Endothelial cell of umbilical vein (primary cell): ENCODE measurements at regions not wholly inside any gene's neighbourhood (a gene's known extent, or its start where the extent isn't known, plus 50 kb on each side); places are given as distances from the start of the nearest gene placed in this dataset.
"Not testable (repeated sequence)": the region's sequence is repeated elsewhere in the genome, so short reads cannot be mapped to it uniquely, and the experiment has no call there.

Source experiments
- BruUV-seq: library from RNA; stranded (reverse); fragments of 400-500 nt; replicated peaks from 2 replicates; lab custom pipeline; 2021; lab: Mats Ljungman, UMichigan
- CTCF ChIA-PET: fragments of 300-600, 350-600 bp; sonication (Branson Sonifier 250); formaldehyde crosslinking; loops from one replicate; lab custom pipeline; 2021; ENCODE audit warnings: antibody characterized with exemption, inconsistent platforms; lab: Charles Lee
- POLR2A ChIA-PET: fragments of 300-600, 350-600 bp; sonication (Branson Sonifier 250); formaldehyde crosslinking; loops from one replicate; lab custom pipeline; 2021; ENCODE audit warnings: antibody characterized with exemption, inconsistent platforms; lab: Charles Lee
- DNase-seq: peaks from one replicate; pipeline ENCODE4 v3.0.0-alpha.2; 2011; ENCODE audit warnings: low read depth, low spot score
- FAIRE-seq: peaks from 2 replicates; lab custom pipeline; 2011; peaks lifted over from hg19 to GRCh38; lab: Jason Lieb, UNC
- H2AFZ ChIP-seq: 2 replicates; pipeline ENCODE4 v1.6.0; 2012; ENCODE audit warnings: low read depth, low read length, control low read depth, inconsistent platforms
- H3K27ac ChIP-seq: 2 replicates; pipeline ENCODE4 v1.5.1; 2011; ENCODE audit warnings: low read depth, mild to moderate bottlenecking, control low read depth, low read length, moderate library complexity; ENCODE audit not compliant: insufficient read depth
- H3K27me3 ChIP-seq, 2 experiments: 2 replicates each; pipeline versions ENCODE4 v1.6.0 to v1.6.1; 2011; ENCODE audit warnings: low read length in 2 of 2, mixed read lengths in 1 of 2; ENCODE audit not compliant: control insufficient read depth in 2 of 2, insufficient read depth in 2 of 2
- H3K36me3 ChIP-seq, 2 experiments: 2 replicates in 1 of 2; 3 replicates in 1 of 2; pipeline ENCODE4 v1.5.1; 2011; ENCODE audit warnings: low read length in 2 of 2, mild to moderate bottlenecking in 1 of 2, moderate library complexity in 1 of 2; ENCODE audit not compliant: control insufficient read depth in 2 of 2, insufficient read depth in 2 of 2; ENCODE audit errors: extremely low read depth in 1 of 2
- H3K4me1 ChIP-seq: 3 replicates; pipeline ENCODE4 v1.5.1; 2011; ENCODE audit warnings: mild to moderate bottlenecking, low read length; ENCODE audit not compliant: control insufficient read depth, insufficient read depth; ENCODE audit errors: extremely low read depth
- H3K4me2 ChIP-seq: 2 replicates; pipeline ENCODE4 v1.6.1; 2011; ENCODE audit warnings: low read length, control low read depth, mixed read lengths; ENCODE audit not compliant: insufficient read depth
- H3K4me3 ChIP-seq, 3 experiments: fragments of 200-600 bp in 1 of 3; sonication (generic), shearing (Covaris generic) in 1 of 3; replicated peaks in 1 of 3; 2 replicates each; pipeline ENCODE4 v1.5.1; 2011 to 2016; ENCODE audit warnings: control low read depth in 3 of 3, low read length in 3 of 3, mild to moderate bottlenecking in 2 of 3, inconsistent platforms in 1 of 3, low read depth in 1 of 3, moderate library complexity in 1 of 3; ENCODE audit not compliant: insufficient read depth in 1 of 3
- H3K79me2 ChIP-seq: 2 replicates; pipeline ENCODE4 v1.6.0; 2012; ENCODE audit warnings: low read length, inconsistent platforms; ENCODE audit not compliant: control insufficient read depth, insufficient read depth
- H3K9ac ChIP-seq: replicated peaks from 2 replicates; pipeline ENCODE3; 2011; ENCODE audit warnings: low read length, control low read depth; ENCODE audit not compliant: insufficient read depth; ENCODE audit errors: extremely low read depth
- H3K9me1 ChIP-seq: replicated peaks from 3 replicates; pipeline ENCODE4 v1.6.0; 2011; ENCODE audit warnings: mild to moderate bottlenecking, low read length; ENCODE audit not compliant: control insufficient read depth, insufficient read depth; ENCODE audit errors: extremely low read depth
- H3K9me3 ChIP-seq: replicated peaks from 2 replicates; pipeline ENCODE4 v1.5.1; 2012; ENCODE audit warnings: low read length, inconsistent platforms; ENCODE audit not compliant: control insufficient read depth, insufficient read depth
- H4K20me1 ChIP-seq: replicated peaks from 2 replicates; pipeline ENCODE3; 2011; ENCODE audit warnings: mild to moderate bottlenecking, low read length; ENCODE audit not compliant: control insufficient read depth, insufficient read depth; ENCODE audit errors: extremely low read depth
- EZH2 ChIP-seq: IDR thresholded peaks from 2 replicates; pipeline ENCODE4 v1.6.1; 2012; ENCODE audit warnings: borderline replicate concordance, low read depth, mild to moderate bottlenecking, moderate library complexity, low read length, inconsistent platforms; ENCODE audit not compliant: severe bottlenecking
- FOS ChIP-seq: IDR thresholded peaks from 2 replicates; pipeline ENCODE4 v1.6.1; 2011; ENCODE audit warnings: mild to moderate bottlenecking, low read length, moderate library complexity, borderline replicate concordance; ENCODE audit not compliant: insufficient read depth
- GATA2 ChIP-seq: IDR thresholded peaks from 2 replicates; pipeline ENCODE4 v1.7.0; 2011; ENCODE audit warnings: low read depth, mild to moderate bottlenecking, moderate library complexity, mixed read lengths, low read length; ENCODE audit not compliant: insufficient read length, insufficient read depth
- JUN ChIP-seq: IDR thresholded peaks from 2 replicates; pipeline ENCODE4 v1.6.1; 2011; ENCODE audit warnings: borderline replicate concordance, low read depth; ENCODE audit not compliant: insufficient read length, insufficient read depth
- MAX ChIP-seq: IDR thresholded peaks from 2 replicates; pipeline ENCODE4 v1.6.1; 2011; ENCODE audit not compliant: insufficient read depth, insufficient read length
- MYC ChIP-seq: IDR thresholded peaks from one replicate; pipeline ENCODE4 v1.6.1; 2011; ENCODE audit warnings: mild to moderate bottlenecking, low read depth, low read length
- POLR2A ChIP-seq: IDR thresholded peaks from 2 replicates; pipeline ENCODE4 v1.6.1; 2012; ENCODE audit warnings: low read depth, mild to moderate bottlenecking, control low read depth, low read length
- POLR2AphosphoS5 ChIP-seq: IDR thresholded peaks from 2 replicates; pipeline ENCODE4 v1.6.1; 2012; ENCODE audit warnings: low read depth, mild to moderate bottlenecking, control low read depth, low read length, moderate library complexity; ENCODE audit not compliant: insufficient read depth
- dilution Hi-C: fragments of 300-500 bp; cut with MboI; formaldehyde crosslinking; loops from one replicate; pipeline ENCODE4 v1.15.0; 2019; ENCODE audit warnings: low sequenced_read_pairs; ENCODE audit not compliant: extremely low pct_ligation_motif_present
- intact Hi-C: fragments of 100-400 bp; cut with micrococcal nuclease; formaldehyde crosslinking; loops from one replicate; pipeline ENCODE4 v1.10.0; 2022
- TF ChIP-seq, protein P1 (sequence below), 2 donors: IDR thresholded peaks; 1 replicate in 1 of 2; 2 replicates in 1 of 2; pipeline ENCODE4 v1.5.1; 2011; ENCODE audit warnings: low read length in 2 of 2, mild to moderate bottlenecking in 2 of 2, moderate library complexity in 2 of 2, control low read depth in 1 of 2, inconsistent platforms in 1 of 2, low read depth in 1 of 2; ENCODE audit not compliant: insufficient read depth in 1 of 2; ENCODE audit errors: extremely low read depth in 1 of 2

DNA sequence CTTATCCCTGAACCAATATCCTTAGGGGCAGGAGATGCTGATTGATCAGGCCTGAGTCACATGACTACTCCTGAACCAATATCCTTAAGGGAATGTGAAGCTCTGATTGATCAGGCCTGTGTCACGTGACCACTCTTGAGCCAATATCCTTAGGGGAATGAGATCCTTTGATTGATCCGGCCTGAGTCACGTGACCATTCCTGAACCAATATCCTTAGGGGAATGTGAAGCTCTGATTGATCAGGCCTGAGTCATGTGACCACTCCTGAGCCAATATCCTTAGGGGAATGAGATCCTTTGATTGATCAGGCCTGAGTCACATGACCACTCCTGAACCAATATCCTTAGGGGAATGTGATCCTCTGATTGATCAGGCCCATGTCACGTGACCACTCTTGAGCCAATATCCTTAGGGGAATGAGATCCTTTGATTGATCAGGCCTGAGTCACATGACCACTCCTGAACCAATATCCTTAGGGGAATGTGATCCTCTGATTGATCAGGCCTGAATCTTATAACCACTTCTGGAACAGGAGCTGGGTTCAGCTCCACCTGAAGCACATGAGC, 100.6 kb upstream of the TMEM132D start:
- H3K9me3 ChIP-seq, H4K20me1 ChIP-seq, H3K9me1 ChIP-seq, H3K36me3 ChIP-seq, BruUV-seq, H3K27me3 ChIP-seq, H3K79me2 ChIP-seq, intact Hi-C loops, POLR2A ChIA-PET, dilution Hi-C loops, H3K9ac ChIP-seq, DNase-seq, H3K4me3 ChIP-seq, CTCF ChIA-PET, FAIRE-seq, H2AFZ ChIP-seq, H3K4me2 ChIP-seq, H3K4me1 ChIP-seq, H3K27ac ChIP-seq: not testable (repeated sequence)

DNA sequence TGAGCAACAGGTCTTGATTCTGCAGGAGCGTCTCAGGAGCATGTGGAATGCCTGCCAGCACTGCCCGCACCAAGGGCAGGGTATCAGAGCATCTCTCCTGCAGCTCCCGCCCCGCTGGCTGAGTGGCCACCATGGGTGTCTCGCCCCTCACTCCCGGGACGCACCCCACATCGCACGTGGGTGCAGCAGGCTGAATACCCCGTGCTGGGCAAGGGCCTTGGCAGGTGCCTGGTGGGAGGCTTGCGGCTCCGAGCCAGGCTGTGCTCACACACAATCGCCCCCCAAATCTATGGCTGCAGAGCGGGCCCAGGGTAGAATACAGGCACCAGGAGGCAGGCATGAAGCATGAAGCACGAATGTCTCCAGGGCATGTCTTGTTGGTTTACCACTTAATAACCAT, 103.9 kb upstream of the TMEM132D start:
- Histone ChIP-seq H3K27me3 (no peaks in the 10 kb centered on the region), H2AFZ (no peak overlapping the region), H3K27ac (no peak overlapping the region), H3K9me3 (no peaks in the 10 kb centered on the region), H4K20me1 (no peaks in the 10 kb centered on the region), H3K4me3 (no peak overlapping the region), H3K4me2 (no peak overlapping the region), H3K79me2 (no peaks in the 10 kb centered on the region), H3K9ac (no peak overlapping the region), H3K9me1 (no peaks in the 10 kb centered on the region), H3K4me1 (no peaks in the 10 kb centered on the region), H3K36me3 (no peaks in the 10 kb centered on the region)
- FAIRE-seq (no peak), DNase-seq (no peak)
- BruUV-seq = no TSS peak
- CTCF ChIA-PET = no interaction called here
- TF ChIP-seq GATA2 = no peak
- TF ChIP-seq, protein P1, sequence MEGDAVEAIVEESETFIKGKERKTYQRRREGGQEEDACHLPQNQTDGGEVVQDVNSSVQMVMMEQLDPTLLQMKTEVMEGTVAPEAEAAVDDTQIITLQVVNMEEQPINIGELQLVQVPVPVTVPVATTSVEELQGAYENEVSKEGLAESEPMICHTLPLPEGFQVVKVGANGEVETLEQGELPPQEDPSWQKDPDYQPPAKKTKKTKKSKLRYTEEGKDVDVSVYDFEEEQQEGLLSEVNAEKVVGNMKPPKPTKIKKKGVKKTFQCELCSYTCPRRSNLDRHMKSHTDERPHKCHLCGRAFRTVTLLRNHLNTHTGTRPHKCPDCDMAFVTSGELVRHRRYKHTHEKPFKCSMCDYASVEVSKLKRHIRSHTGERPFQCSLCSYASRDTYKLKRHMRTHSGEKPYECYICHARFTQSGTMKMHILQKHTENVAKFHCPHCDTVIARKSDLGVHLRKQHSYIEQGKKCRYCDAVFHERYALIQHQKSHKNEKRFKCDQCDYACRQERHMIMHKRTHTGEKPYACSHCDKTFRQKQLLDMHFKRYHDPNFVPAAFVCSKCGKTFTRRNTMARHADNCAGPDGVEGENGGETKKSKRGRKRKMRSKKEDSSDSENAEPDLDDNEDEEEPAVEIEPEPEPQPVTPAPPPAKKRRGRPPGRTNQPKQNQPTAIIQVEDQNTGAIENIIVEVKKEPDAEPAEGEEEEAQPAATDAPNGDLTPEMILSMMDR (IDR thresholded peaks at IDR 0.05; ENCODE audit: extremely low read depth in 1 of 2, insufficient read depth in 1 of 2, low read depth in 1 of 2, low read length in 2 of 2) = no peak
- no peak for TF ChIP-seq JUN
- TF ChIP-seq FOS = no peak
- TF ChIP-seq MAX = no peak
- no peak for TF ChIP-seq POLR2AphosphoS5
- TF ChIP-seq MYC = no peak
- no peak for TF ChIP-seq POLR2A
- no peak for TF ChIP-seq EZH2
- POLR2A ChIA-PET = no interaction called here
- dilution Hi-C loops = no loop called here
- intact Hi-C loops = no loop called here
